Lower leg skin (tissue), 4 donors: ENCODE measurements at regions not wholly inside any gene's neighbourhood (a gene's known extent, or its start where the extent isn't known, plus 50 kb on each side); places are given as distances from the start of the nearest gene placed in this dataset.

Experiments
- DNase-seq, 2 donors: peaks; one replicate each; pipeline ENCODE4 v3.0.0-alpha.2; 2019; ENCODE audit warnings: low spot score in 2 of 2
- H3K4me3 ChIP-seq: fragments of 200-600 bp; sonication (generic); 2 replicates; pipeline ENCODE4 v1.5.1; 2017; ENCODE audit warnings: mild to moderate bottlenecking, low read depth; ENCODE audit not compliant: poor library complexity, severe bottlenecking
- POLR2A ChIP-seq, 2 donors: fragments of 450-650 bp; IDR thresholded peaks; one replicate each; pipeline ENCODE4 v1.6.1; 2016 to 2017; ENCODE audit warnings: antibody characterized with exemption in 2 of 2, mild to moderate bottlenecking in 1 of 2, moderate library complexity in 1 of 2
- WGBS, 2 donors: methylation state at CpG; one replicate each; pipeline ENCODE4 v1.1.5; 2018; 5-methylcytosine and 5-hydroxymethylcytosine counted together
- intact Hi-C: fragments of 100-400 bp; cut with DNase I; formaldehyde crosslinking; loops from one replicate; pipeline ENCODE4 v1.15.0; 2023; ENCODE audit warnings: low total_unique reads
- TF ChIP-seq, protein P1 (sequence below), 3 donors: fragments of 450-650 bp; IDR thresholded peaks; one replicate each; pipeline ENCODE4 v1.5.1; 2016; ENCODE audit warnings: antibody characterized with exemption in 3 of 3, mild to moderate bottlenecking in 3 of 3, moderate library complexity in 2 of 3

DNA sequence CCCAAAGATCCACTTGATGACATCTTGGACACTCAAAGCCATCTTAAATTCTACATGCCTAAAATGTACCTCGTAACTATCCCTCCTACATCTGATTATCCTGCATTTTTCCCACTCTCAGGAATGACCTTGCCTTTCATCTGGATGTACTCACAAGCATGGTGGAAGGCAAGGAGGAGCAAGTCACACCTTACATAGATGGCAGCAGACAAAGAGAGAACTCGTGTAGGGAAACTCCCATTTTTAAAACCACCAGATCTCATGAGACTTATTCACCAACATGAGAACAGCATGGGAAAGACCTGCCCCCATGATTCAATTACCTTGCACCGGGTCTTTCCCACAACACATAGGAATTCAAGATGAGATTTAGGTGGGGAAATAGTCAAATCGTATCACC lies 616.0 kb downstream of the MCTP2 start:
- WGBS, 2 donors = 85 to 92% methylated on average over 4 of the region's 4 CpGs
- no peak overlapping the region for H3K4me3 ChIP-seq
- DNase-seq = no peak
- intact Hi-C loops = no loop called here
- TF ChIP-seq POLR2A (IDR thresholded peaks at IDR 0.05) = no peak
- TF ChIP-seq, protein P1, sequence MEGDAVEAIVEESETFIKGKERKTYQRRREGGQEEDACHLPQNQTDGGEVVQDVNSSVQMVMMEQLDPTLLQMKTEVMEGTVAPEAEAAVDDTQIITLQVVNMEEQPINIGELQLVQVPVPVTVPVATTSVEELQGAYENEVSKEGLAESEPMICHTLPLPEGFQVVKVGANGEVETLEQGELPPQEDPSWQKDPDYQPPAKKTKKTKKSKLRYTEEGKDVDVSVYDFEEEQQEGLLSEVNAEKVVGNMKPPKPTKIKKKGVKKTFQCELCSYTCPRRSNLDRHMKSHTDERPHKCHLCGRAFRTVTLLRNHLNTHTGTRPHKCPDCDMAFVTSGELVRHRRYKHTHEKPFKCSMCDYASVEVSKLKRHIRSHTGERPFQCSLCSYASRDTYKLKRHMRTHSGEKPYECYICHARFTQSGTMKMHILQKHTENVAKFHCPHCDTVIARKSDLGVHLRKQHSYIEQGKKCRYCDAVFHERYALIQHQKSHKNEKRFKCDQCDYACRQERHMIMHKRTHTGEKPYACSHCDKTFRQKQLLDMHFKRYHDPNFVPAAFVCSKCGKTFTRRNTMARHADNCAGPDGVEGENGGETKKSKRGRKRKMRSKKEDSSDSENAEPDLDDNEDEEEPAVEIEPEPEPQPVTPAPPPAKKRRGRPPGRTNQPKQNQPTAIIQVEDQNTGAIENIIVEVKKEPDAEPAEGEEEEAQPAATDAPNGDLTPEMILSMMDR (IDR thresholded peaks at IDR 0.05) = no peak

DNA sequence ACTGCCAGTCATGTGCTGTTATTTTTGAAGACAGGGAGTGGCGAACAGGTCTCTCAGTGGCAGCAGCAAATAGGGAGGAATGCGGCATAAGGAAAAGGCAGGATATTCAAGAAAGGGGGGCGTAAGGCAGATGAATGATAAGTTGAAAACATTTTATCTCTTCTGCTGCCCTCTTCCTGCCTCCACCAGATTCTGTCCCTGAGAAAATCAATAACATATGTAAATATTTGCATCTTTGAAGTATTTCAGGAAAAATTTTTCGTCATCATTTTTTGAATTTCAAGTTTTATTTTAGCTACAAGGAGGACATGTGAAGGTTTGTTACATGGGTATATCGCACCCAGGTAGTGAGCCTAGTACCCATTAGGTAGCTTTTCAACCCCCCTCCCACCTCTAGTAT lies 616.7 kb downstream of the MCTP2 start:
- TF ChIP-seq, protein P1 (IDR thresholded peaks at IDR 0.05) = no peak
- TF ChIP-seq POLR2A (IDR thresholded peaks at IDR 0.05) = no peak
- DNase-seq = no peak
- no peak overlapping the region for H3K4me3 ChIP-seq
- intact Hi-C loops = no loop called here
- 80 to 91% methylated on average over 5 of the region's 5 CpGs for WGBS, 2 donors

DNA sequence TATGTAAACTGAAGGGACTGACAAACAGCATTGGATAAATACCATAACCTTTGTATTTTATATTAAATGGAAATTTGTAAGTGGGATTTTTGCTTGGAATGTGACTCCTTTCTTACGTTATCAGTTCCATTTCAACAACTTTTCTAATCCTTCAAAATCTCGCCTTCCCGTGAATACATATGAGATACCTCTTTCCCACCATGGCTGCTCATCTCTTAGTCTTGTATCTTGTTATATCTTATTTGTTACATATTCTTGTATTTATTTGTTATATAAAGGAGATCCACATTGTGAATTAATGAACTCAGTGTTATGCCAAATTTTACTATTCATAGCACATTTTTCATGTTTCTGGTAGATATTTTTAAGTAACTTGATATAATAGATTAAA lies 623.7 kb downstream of the MCTP2 start:
- DNase-seq = no peak
- TF ChIP-seq, protein P1 (IDR thresholded peaks at IDR 0.05) = no peak
- TF ChIP-seq POLR2A (IDR thresholded peaks at IDR 0.05) = no peak
- intact Hi-C loops = no loop called here
- H3K4me3 ChIP-seq = no peak overlapping the region
- 97 to 98% methylated on average over 3 of the region's 3 CpGs for WGBS, 2 donors

DNA sequence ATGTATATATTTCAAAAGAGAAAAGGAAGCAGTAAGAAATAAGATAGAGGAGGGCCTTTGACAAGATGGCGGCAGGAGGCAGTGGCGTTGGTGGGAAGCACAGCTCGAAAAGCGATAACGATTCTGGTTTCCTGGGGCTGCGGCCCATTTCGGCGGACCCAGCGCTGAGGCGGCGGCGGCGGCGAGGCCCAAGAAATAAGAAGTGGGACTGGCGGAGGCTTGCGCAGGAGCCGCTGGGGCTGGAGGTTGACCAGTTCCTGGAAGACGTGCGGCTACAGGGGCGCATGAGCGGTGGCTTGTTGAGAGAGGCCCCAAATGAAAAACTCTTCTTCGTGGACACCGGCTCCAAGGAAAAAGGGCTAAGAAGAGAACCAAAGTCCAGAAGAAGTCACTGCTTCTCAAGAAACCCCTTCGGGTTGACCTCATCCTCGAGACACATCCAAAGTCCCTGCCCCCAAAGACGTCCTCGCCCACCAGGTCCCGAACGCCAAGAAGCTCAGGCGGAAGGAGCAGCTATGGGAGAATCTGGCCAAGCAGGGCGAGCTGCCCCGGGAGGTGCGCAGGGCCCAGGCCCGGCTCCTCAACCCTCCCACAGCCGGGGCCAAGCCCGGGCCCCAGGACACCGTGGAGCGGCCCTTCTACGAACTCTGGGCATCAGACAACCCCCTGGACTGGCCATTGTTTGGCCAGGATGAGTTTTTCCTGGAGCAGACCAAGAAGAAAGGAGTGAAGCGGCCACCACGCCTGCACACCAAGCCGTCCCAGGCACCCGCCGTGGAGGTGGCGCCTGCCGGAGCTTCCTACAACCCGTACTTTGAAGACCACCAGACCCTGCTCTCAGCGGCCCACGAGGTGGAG lies 624.3 kb downstream of the MCTP2 start:
- intact Hi-C loops = no loop called here
- no peak overlapping the region for H3K4me3 ChIP-seq
- DNase-seq = no peak
- no peak for TF ChIP-seq POLR2A (IDR thresholded peaks at IDR 0.05)
- TF ChIP-seq, protein P1 (IDR thresholded peaks at IDR 0.05) = no peak
- 95 to 97% methylated on average over 40 to 48 of the region's 49 CpGs for WGBS, 2 donors

DNA sequence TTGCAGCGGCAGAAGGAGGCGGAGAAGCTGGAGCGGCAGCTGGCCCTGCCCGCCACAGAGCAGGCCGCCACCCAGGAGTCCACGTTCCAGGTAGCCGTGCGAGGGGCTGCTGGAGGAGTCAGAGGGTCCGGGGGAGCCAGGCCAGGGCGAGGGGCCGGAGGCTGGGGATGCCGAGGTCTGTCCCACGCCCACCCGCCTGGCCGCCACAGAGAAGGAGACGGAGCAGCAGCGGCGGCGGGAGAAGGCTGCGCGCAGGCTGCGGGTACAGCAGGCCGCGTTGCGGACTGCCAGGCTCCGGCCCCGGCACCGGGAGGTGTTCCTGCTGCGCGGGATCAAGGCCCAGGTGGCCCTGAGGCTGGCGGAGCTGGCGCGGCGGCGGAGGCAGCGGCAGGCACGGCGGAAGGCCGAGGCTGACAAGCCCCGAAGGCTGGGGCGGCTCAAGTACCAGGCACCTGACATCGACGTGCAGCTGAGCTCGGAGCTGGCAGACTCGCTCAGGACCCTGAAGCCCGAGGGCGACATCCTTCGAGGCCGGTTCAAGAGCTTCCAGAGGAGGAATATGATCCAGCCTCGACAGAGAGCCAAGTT lies 625.0 kb downstream of the MCTP2 start:
- DNase-seq = no peak
- no peak overlapping the region for H3K4me3 ChIP-seq
- intact Hi-C loops = no loop called here
- TF ChIP-seq, protein P1 (IDR thresholded peaks at IDR 0.05) = no peak
- TF ChIP-seq POLR2A (IDR thresholded peaks at IDR 0.05) = no peak
- 94 to 97% methylated on average over 25 to 44 of the region's 50 CpGs for WGBS, 2 donors
